ENCODE measurements at regions not wholly inside any gene's neighbourhood (a gene's known extent, or its start where the extent isn't known, plus 50 kb on each side); places are given as distances from the start of the nearest gene placed in this dataset.

DNA sequence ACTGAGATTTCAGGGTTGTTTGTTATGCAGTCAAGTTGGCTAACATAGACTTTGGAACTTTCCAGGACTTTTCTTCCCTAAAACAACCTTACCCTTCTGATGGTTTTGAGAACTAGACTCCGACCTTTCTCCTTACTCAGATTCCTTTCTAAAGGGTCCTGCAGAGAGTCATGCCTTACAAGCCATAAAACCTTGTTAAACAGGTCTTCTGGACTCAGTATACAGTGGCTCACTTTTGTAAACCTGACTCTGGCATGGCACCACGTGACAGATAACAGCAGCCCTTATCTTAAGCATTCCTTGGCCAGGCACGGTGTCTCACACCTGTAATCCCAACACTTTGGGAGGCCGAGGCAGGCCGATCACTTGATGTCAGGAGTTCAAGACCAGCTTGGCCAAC is 253.2 kb upstream of the RAB6C start:
- TF ChIP-seq, protein P1, sequence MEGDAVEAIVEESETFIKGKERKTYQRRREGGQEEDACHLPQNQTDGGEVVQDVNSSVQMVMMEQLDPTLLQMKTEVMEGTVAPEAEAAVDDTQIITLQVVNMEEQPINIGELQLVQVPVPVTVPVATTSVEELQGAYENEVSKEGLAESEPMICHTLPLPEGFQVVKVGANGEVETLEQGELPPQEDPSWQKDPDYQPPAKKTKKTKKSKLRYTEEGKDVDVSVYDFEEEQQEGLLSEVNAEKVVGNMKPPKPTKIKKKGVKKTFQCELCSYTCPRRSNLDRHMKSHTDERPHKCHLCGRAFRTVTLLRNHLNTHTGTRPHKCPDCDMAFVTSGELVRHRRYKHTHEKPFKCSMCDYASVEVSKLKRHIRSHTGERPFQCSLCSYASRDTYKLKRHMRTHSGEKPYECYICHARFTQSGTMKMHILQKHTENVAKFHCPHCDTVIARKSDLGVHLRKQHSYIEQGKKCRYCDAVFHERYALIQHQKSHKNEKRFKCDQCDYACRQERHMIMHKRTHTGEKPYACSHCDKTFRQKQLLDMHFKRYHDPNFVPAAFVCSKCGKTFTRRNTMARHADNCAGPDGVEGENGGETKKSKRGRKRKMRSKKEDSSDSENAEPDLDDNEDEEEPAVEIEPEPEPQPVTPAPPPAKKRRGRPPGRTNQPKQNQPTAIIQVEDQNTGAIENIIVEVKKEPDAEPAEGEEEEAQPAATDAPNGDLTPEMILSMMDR (IDR thresholded peaks at IDR 0.05; ENCODE audit: low read depth, low read length, missing input control), result no peak
- TF ChIP-seq EGR1 (IDR thresholded peaks at IDR 0.05; ENCODE audit: low read depth in 2 of 2) (no peak), REST (IDR thresholded peaks at IDR 0.05) (no peak), TAF1 (conservative IDR thresholded peaks at IDR 0.05) (no peak), HNF4A (conservative IDR thresholded peaks at IDR 0.05) (no peak)
- TF ChIP-seq, protein P2, sequence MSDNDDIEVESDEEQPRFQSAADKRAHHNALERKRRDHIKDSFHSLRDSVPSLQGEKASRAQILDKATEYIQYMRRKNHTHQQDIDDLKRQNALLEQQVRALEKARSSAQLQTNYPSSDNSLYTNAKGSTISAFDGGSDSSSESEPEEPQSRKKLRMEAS (IDR thresholded peaks at IDR 0.05), result no peak
- TF ChIP-seq, protein P3, sequence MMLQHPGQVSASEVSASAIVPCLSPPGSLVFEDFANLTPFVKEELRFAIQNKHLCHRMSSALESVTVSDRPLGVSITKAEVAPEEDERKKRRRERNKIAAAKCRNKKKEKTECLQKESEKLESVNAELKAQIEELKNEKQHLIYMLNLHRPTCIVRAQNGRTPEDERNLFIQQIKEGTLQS (IDR thresholded peaks at IDR 0.05), result no peak
- TF ChIP-seq, protein P4, sequence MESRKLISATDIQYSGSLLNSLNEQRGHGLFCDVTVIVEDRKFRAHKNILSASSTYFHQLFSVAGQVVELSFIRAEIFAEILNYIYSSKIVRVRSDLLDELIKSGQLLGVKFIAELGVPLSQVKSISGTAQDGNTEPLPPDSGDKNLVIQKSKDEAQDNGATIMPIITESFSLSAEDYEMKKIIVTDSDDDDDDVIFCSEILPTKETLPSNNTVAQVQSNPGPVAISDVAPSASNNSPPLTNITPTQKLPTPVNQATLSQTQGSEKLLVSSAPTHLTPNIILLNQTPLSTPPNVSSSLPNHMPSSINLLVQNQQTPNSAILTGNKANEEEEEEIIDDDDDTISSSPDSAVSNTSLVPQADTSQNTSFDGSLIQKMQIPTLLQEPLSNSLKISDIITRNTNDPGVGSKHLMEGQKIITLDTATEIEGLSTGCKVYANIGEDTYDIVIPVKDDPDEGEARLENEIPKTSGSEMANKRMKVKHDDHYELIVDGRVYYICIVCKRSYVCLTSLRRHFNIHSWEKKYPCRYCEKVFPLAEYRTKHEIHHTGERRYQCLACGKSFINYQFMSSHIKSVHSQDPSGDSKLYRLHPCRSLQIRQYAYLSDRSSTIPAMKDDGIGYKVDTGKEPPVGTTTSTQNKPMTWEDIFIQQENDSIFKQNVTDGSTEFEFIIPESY (IDR thresholded peaks at IDR 0.05), result no peak

Data from liver (tissue), 3 donors.